Adrenal gland (tissue), 9 donors: ENCODE measurements at regions not wholly inside any gene's neighbourhood (a gene's known extent, or its start where the extent isn't known, plus 50 kb on each side); places are given as distances from the start of the nearest gene placed in this dataset.

Experiments
- DNase-seq, 7 donors: peaks; one replicate each; pipeline ENCODE4 v3.0.0-alpha.2; 2019 to 2020
- H3K27ac ChIP-seq, 5 donors: fragments of 200-600 bp; sonication (generic) in 4 of 5; 1 replicate in 3 of 5; 2 replicates in 2 of 5; pipeline versions ENCODE4 v1.5.1 to v1.8.0; 2016 to 2020; ENCODE audit warnings: mild to moderate bottlenecking in 1 of 5
- H3K27me3 ChIP-seq: fragments of 200-600 bp; 2 replicates; pipeline ENCODE4 v1.8.0; 2021
- H3K36me3 ChIP-seq, 2 donors: fragments of 200-600 bp; replicated peaks in 1 of 2; 1 replicate in 1 of 2; 2 replicates in 1 of 2; pipeline versions ENCODE4 v1.5.1 to v1.8.0; 2018 to 2022
- H3K4me1 ChIP-seq, 2 donors: fragments of 200-600 bp; replicated peaks in 1 of 2; 1 replicate in 1 of 2; 2 replicates in 1 of 2; pipeline versions ENCODE4 v1.5.1 to v1.8.0; 2018 to 2021
- H3K4me3 ChIP-seq, 4 donors: fragments of 200-600 bp; sonication (generic) in 3 of 4; one replicate each; pipeline ENCODE4 v1.5.1; 2016 to 2018
- H3K9me3 ChIP-seq, 3 donors: fragments of 200-600 bp; sonication (generic) in 1 of 3; replicated peaks in 1 of 3; 1 replicate in 2 of 3; 2 replicates in 1 of 3; pipeline versions ENCODE4 v1.5.1 to v1.8.0; 2016 to 2021
- CTCF ChIP-seq, 6 experiments: fragments of 450-650 bp in 4 of 6; fragments of 200-600 bp in 2 of 6; sonication (generic) in 1 of 6; IDR thresholded peaks; 1 replicate in 5 of 6; 2 replicates in 1 of 6; pipeline versions ENCODE4 v1.5.1 to v1.8.0; 2016 to 2021; ENCODE audit warnings: antibody characterized with exemption in 6 of 6, mild to moderate bottlenecking in 2 of 6, moderate library complexity in 1 of 6
- POLR2A ChIP-seq, 2 donors: fragments of 450-650 bp; IDR thresholded peaks; one replicate each; pipeline ENCODE4 v1.6.1; 2017; ENCODE audit warnings: antibody characterized with exemption in 2 of 2, mild to moderate bottlenecking in 2 of 2, moderate library complexity in 1 of 2
- WGBS, 4 donors: extraction: QIAGEN DNeasy Blood & Tissue Kit in 2 of 4; methylation state at CpG; one replicate each; pipeline versions ENCODE4 v1.1.5 to v1.1.7; 2013 to 2017; 5-methylcytosine and 5-hydroxymethylcytosine counted together
- intact Hi-C, 2 donors: fragments of 100-400 bp; cut with DNase I; formaldehyde crosslinking; loops; one replicate each; pipeline versions ENCODE4 v1.14.1 to v1.15.0; 2022 to 2023
- donor health status: healthy with polysubstance abuse.
- donor health status: Bipolar disorder and iron deficiency.
- donor health status: DM: yes; HTN: yes; CAD: no.
- donor health status: DM: no; HTN: no; CAD: no.
- donor health status: DM: no; HTN: no; CAD: no.

GRCh38 chr2:149931486-149931885 lies 343.9 kb upstream of the MMADHC start:
- H3K4me1 ChIP-seq = no peaks in the 10 kb centered on the region
- intact Hi-C loops = no loop called here
- no peaks in the 10 kb centered on the region for H3K36me3 ChIP-seq
- H3K9me3 ChIP-seq = no peaks in the 10 kb centered on the region
- H3K27me3 ChIP-seq = no peaks in the 10 kb centered on the region
- no peak overlapping the region for H3K4me3 ChIP-seq
- TF ChIP-seq POLR2A (IDR thresholded peaks at IDR 0.05) (no peak), CTCF (IDR thresholded peaks at IDR 0.05) (no peak)
- WGBS, 4 donors = 69 to 92% (median 85%) methylated on average over 1 of the region's 1 CpG
- H3K27ac ChIP-seq = no peak overlapping the region
- no peak for DNase-seq

- Histone ChIP-seq H3K4me3 (no peak overlapping the region), H3K36me3 (no peaks in the 10 kb centered on the region), H3K4me1 (no peaks in the 10 kb centered on the region), H3K27ac (no peak overlapping the region), H3K27me3 (no peaks in the 10 kb centered on the region), H3K9me3 (no peaks in the 10 kb centered on the region)
- intact Hi-C loops = no loop called here
- DNase-seq = no peak
- 58 to 69% (median 65%) methylated on average over 2 of the region's 2 CpGs for WGBS, 4 donors
- TF ChIP-seq CTCF (IDR thresholded peaks at IDR 0.05) (no peak), POLR2A (IDR thresholded peaks at IDR 0.05) (no peak)
Observed at GRCh38 chr2:149928011-149928410, 340.4 kb upstream of the MMADHC start.

- H3K4me3 ChIP-seq = no peak overlapping the region
- intact Hi-C loops = no loop called here
- no peaks in the 10 kb centered on the region for H3K27me3 ChIP-seq
- WGBS, 4 donors = 58 to 74% (median 71%) methylated on average over 2 of the region's 2 CpGs
- no peaks in the 10 kb centered on the region for H3K4me1 ChIP-seq
- H3K9me3 ChIP-seq = no peaks in the 10 kb centered on the region
- TF ChIP-seq CTCF (IDR thresholded peaks at IDR 0.05) (no peak), POLR2A (IDR thresholded peaks at IDR 0.05) (no peak)
- no peaks in the 10 kb centered on the region for H3K36me3 ChIP-seq
- H3K27ac ChIP-seq = no peak overlapping the region
- no peak for DNase-seq
Observed at GRCh38 chr2:149926149-149926548, 338.6 kb upstream of the MMADHC start.

- 60 to 79% (median 65%) methylated on average over 3 of the region's 3 CpGs for WGBS, 4 donors
Observed at GRCh38 chr2:149924549-149925213, 337.1 kb upstream of the MMADHC start.

More at GRCh38 chr2:149924549-149925213, 337.1 kb upstream of the MMADHC start:
- intact Hi-C loops = no loop called here
- Histone ChIP-seq H3K9me3 (no peaks in the 10 kb centered on the region), H3K4me1 (no peaks in the 10 kb centered on the region), H3K27ac (no peak overlapping the region), H3K36me3 (no peaks in the 10 kb centered on the region), H3K4me3 (no peak overlapping the region), H3K27me3 (no peaks in the 10 kb centered on the region)
- no peak for TF ChIP-seq POLR2A (IDR thresholded peaks at IDR 0.05)
- TF ChIP-seq CTCF (IDR thresholded peaks at IDR 0.05) = no peak
- no peak for DNase-seq
